ENCODE measurements at regions not wholly inside any gene's neighbourhood (a gene's known extent, or its start where the extent isn't known, plus 50 kb on each side); places are given as distances from the start of the nearest gene placed in this dataset.
"Not testable (repeated sequence)": the region's sequence is repeated elsewhere in the genome, so short reads cannot be mapped to it uniquely, and the experiment has no call there.

- TF ChIP-seq POLR2A (IDR thresholded peaks at IDR 0.05), result not testable (repeated sequence)
- TF ChIP-seq, protein P1, sequence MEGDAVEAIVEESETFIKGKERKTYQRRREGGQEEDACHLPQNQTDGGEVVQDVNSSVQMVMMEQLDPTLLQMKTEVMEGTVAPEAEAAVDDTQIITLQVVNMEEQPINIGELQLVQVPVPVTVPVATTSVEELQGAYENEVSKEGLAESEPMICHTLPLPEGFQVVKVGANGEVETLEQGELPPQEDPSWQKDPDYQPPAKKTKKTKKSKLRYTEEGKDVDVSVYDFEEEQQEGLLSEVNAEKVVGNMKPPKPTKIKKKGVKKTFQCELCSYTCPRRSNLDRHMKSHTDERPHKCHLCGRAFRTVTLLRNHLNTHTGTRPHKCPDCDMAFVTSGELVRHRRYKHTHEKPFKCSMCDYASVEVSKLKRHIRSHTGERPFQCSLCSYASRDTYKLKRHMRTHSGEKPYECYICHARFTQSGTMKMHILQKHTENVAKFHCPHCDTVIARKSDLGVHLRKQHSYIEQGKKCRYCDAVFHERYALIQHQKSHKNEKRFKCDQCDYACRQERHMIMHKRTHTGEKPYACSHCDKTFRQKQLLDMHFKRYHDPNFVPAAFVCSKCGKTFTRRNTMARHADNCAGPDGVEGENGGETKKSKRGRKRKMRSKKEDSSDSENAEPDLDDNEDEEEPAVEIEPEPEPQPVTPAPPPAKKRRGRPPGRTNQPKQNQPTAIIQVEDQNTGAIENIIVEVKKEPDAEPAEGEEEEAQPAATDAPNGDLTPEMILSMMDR (IDR thresholded peaks at IDR 0.05 in 4 of 5, conservative IDR thresholded peaks at IDR 0.05 in 1 of 5), result not testable (repeated sequence)
Measured at GRCh38 chr14:51467392-51467791, 184.3 kb upstream of the FRMD6 start.

Measured in gastrocnemius medialis (tissue), 4 donors.